GM23338 (cell line): ENCODE measurements at regions not wholly inside any gene's neighbourhood (a gene's known extent, or its start where the extent isn't known, plus 50 kb on each side); places are given as distances from the start of the nearest gene placed in this dataset.

Experiments used
- ATAC-seq: fragments of 200-7000 bp; cut with Tn5 transposase; 3 replicates; pipeline ENCODE4 v1.9.1; 2020
- DNase-seq: peaks from one replicate; pipeline ENCODE4 v3.0.0-alpha.2; 2015; ENCODE audit warnings: low spot score
- H2AFZ ChIP-seq: fragments of 200-600 bp; sonication (generic); 2 replicates; pipeline ENCODE4 v1.8.0; 2016; ENCODE audit warnings: antibody characterized with exemption, mild to moderate bottlenecking, moderate library complexity
- H3F3A ChIP-seq: fragments of 200-600 bp; sonication (generic); replicated peaks from 2 replicates; pipeline ENCODE4 v1.8.0; 2017; ENCODE audit warnings: antibody characterized with exemption, mixed run types, low read depth
- H3K27ac ChIP-seq: fragments of 200-600 bp; sonication (generic); 2 replicates; pipeline ENCODE4 v1.6.1; 2016; ENCODE audit warnings: low read depth
- H3K27me3 ChIP-seq: fragments of 200-600 bp; sonication (generic); 2 replicates; pipeline ENCODE4 v1.8.0; 2016; ENCODE audit warnings: mild to moderate bottlenecking, mixed run types, moderate library complexity; ENCODE audit not compliant: insufficient read depth
- H3K36me3 ChIP-seq: fragments of 200-600 bp; sonication (generic); 2 replicates; pipeline ENCODE4 v1.8.0; 2016; ENCODE audit warnings: mild to moderate bottlenecking; ENCODE audit not compliant: insufficient read depth
- H3K4me1 ChIP-seq: fragments of 200-600 bp; sonication (generic); 2 replicates; pipeline ENCODE4 v1.8.0; 2016; ENCODE audit warnings: mild to moderate bottlenecking, moderate library complexity; ENCODE audit not compliant: insufficient read depth
- H3K4me2 ChIP-seq: fragments of 200-600 bp; sonication (generic); 2 replicates; pipeline ENCODE4 v1.7.1; 2017; ENCODE audit warnings: mixed run types
- H3K4me3 ChIP-seq: fragments of 200-600 bp; sonication (generic); 2 replicates; pipeline ENCODE4 v1.6.1; 2016; ENCODE audit warnings: mixed run types
- H3K79me2 ChIP-seq: fragments of 200-600 bp; sonication (generic); replicated peaks from 2 replicates; pipeline ENCODE4 v1.8.0; 2017; ENCODE audit warnings: mild to moderate bottlenecking; ENCODE audit not compliant: insufficient read depth
- H3K9me2 ChIP-seq: fragments of 200-600 bp; sonication (generic); 2 replicates; pipeline ENCODE4 v1.8.0; 2017; ENCODE audit not compliant: insufficient read depth
- H4K20me1 ChIP-seq: fragments of 200-600 bp; sonication (generic); replicated peaks from 2 replicates; pipeline ENCODE4 v1.8.0; 2017; ENCODE audit warnings: mild to moderate bottlenecking; ENCODE audit not compliant: insufficient read depth
- H3K27ac Mint-ChIP-seq: 2 replicates; pipeline ENCODE4 v1.8.0; 2020; ENCODE audit warnings: inconsistent platforms, mild to moderate bottlenecking, moderate library complexity, mixed read lengths
- H3K27me3 Mint-ChIP-seq: 3 replicates; pipeline ENCODE4 v1.8.0; 2022; ENCODE audit warnings: low read depth, mild to moderate bottlenecking, moderate library complexity, mixed read lengths, inconsistent platforms; ENCODE audit not compliant: insufficient read depth, poor library complexity
- H3K36me3 Mint-ChIP-seq: 3 replicates; pipeline ENCODE4 v1.8.0; 2021; ENCODE audit warnings: low read depth, mild to moderate bottlenecking, inconsistent platforms, moderate library complexity, mixed read lengths
- H3K4me1 Mint-ChIP-seq: 3 replicates; pipeline ENCODE4 v1.8.0; 2020; ENCODE audit warnings: mild to moderate bottlenecking, inconsistent platforms, mixed read lengths
- H3K4me3 Mint-ChIP-seq: 3 replicates; pipeline ENCODE4 v1.8.0; 2021; ENCODE audit warnings: moderate library complexity, mild to moderate bottlenecking, inconsistent platforms, mixed read lengths
- H3K9me3 Mint-ChIP-seq: 3 replicates; pipeline ENCODE4 v1.8.0; 2020; ENCODE audit warnings: moderate library complexity, mild to moderate bottlenecking, inconsistent platforms, mixed read lengths
- CREB1 ChIP-seq: fragments of 250-450 bp; sonication (Bioruptor Pico); IDR thresholded peaks from 2 replicates; pipeline ENCODE4 v1.5.0; 2020; ENCODE audit warnings: low read depth, mild to moderate bottlenecking, moderate library complexity
- CTCF ChIP-seq, 2 experiments: fragments of 200-600 bp in 1 of 2; sonication (generic) in 1 of 2; conservative IDR thresholded peaks; 2 replicates each; pipeline versions ENCODE4 v1.5.1 to v1.6.1; 2016 to 2017; ENCODE audit warnings: antibody characterized with exemption in 2 of 2, low read depth in 2 of 2, mild to moderate bottlenecking in 2 of 2, moderate library complexity in 1 of 2
- ETS1 ChIP-seq: IDR thresholded peaks from 2 replicates; pipeline ENCODE4 v1.6.1; 2016; ENCODE audit warnings: antibody characterized with exemption
- EZH2 ChIP-seq: fragments of 200-600 bp; sonication (generic); IDR thresholded peaks from one replicate; pipeline ENCODE4 v1.8.0; 2017; ENCODE audit warnings: antibody characterized with exemption, mild to moderate bottlenecking, low read depth; ENCODE audit not compliant: unreplicated experiment
- EZH2phosphoT487 ChIP-seq: fragments of 200-600 bp; sonication (generic); IDR thresholded peaks from one replicate; pipeline ENCODE4 v1.8.1; 2018; ENCODE audit warnings: antibody characterized with exemption; ENCODE audit not compliant: unreplicated experiment
- JUNB ChIP-seq: IDR thresholded peaks from one replicate; pipeline ENCODE4 v1.6.1; 2016; ENCODE audit warnings: antibody characterized with exemption; ENCODE audit not compliant: unreplicated experiment
- NANOG ChIP-seq: IDR thresholded peaks from 2 replicates; pipeline ENCODE4 v1.6.1; 2016; ENCODE audit warnings: antibody characterized with exemption, borderline replicate concordance
- POLR2AphosphoS5 ChIP-seq: IDR thresholded peaks from 2 replicates; pipeline ENCODE4 v1.6.1; 2016; ENCODE audit warnings: antibody characterized with exemption, low read depth
- REST ChIP-seq: IDR thresholded peaks from one replicate; pipeline ENCODE4 v1.6.1; 2018; ENCODE audit warnings: antibody characterized with exemption; ENCODE audit not compliant: unreplicated experiment
- STAT1 ChIP-seq: IDR thresholded peaks from one replicate; pipeline ENCODE4 v1.6.1; 2016; ENCODE audit warnings: antibody characterized with exemption; ENCODE audit not compliant: unreplicated experiment
- ZNF114 ChIP-seq: fragments of 250-450 bp; sonication (Bioruptor Pico); IDR thresholded peaks from 2 replicates; pipeline ENCODE4 v1.5.0; 2020; ENCODE audit warnings: mild to moderate bottlenecking, moderate library complexity
- ZNF331 ChIP-seq: fragments of 250-450 bp; sonication (Bioruptor Pico); IDR thresholded peaks from 2 replicates; pipeline ENCODE4 v1.5.0; 2020; ENCODE audit warnings: low read depth, mild to moderate bottlenecking, moderate library complexity
- ZNF462 ChIP-seq: fragments of 250-450 bp; sonication (Bioruptor Pico); IDR thresholded peaks from 2 replicates; pipeline ENCODE4 v1.5.0; 2020; ENCODE audit warnings: mild to moderate bottlenecking, moderate library complexity

- H3K27me3 ChIP-seq: no peaks in the 10 kb centered on the region
- ATAC-seq (no peak), DNase-seq (no peak)
- TF ChIP-seq CTCF (conservative IDR thresholded peaks at IDR 0.05; ENCODE audit: low read depth in 2 of 2) (no peak), ZNF114 (CRISPR knock-in tag) (no peak), ETS1 (no peak), REST (no peak), CREB1 (CRISPR knock-in tag) (no peak), EZH2phosphoT487 (no peak), STAT1 (no peak), POLR2AphosphoS5 (no peak), ZNF331 (CRISPR knock-in tag) (no peak), NANOG (no peak), EZH2 (no peak), JUNB (no peak), ZNF462 (CRISPR knock-in tag) (no peak)
- no peak overlapping the region for H3K4me3 ChIP-seq
- no peaks in the 10 kb centered on the region for H4K20me1 ChIP-seq
- Mint-ChIP-seq H3K4me3 (no peak overlapping the region), H3K9me3 (no peaks in the 10 kb centered on the region), H3K27me3 (peaks cover under 1% of the 10 kb centered on the region), H3K36me3 (no peaks in the 10 kb centered on the region), H3K4me1 (peaks cover 26% of the 10 kb centered on the region), H3K27ac (no peak overlapping the region)
- no peaks in the 10 kb centered on the region for H3F3A ChIP-seq
- no peak overlapping the region for H3K4me2 ChIP-seq
- H3K36me3 ChIP-seq: no peaks in the 10 kb centered on the region
- peaks cover 42% of the 10 kb centered on the region for H3K4me1 ChIP-seq
- no peaks in the 10 kb centered on the region for H3K9me2 ChIP-seq
- H2AFZ ChIP-seq: peak overlapping the region; percentile 89
- H3K27ac ChIP-seq: no peak overlapping the region
- no peaks in the 10 kb centered on the region for H3K79me2 ChIP-seq
These were observed 405.4 kb downstream of the ZSWIM6 start for GRCh38 chr5:61737301-61737963.
